Suprapubic skin (tissue), 3 donors: ENCODE measurements at regions not wholly inside any gene's neighbourhood (a gene's known extent, or its start where the extent isn't known, plus 50 kb on each side); places are given as distances from the start of the nearest gene placed in this dataset.

Experiments
- CTCF ChIP-seq, 2 donors: fragments of 200-600 bp in 1 of 2; fragments of 450-650 bp in 1 of 2; sonication (generic) in 1 of 2; IDR thresholded peaks; one replicate each; pipeline ENCODE4 v1.5.1; 2016 to 2019; ENCODE audit warnings: antibody characterized with exemption in 2 of 2, mild to moderate bottlenecking in 1 of 2, moderate library complexity in 1 of 2
- POLR2AphosphoS5 ChIP-seq, 3 donors: sonication (generic); formaldehyde crosslinking; IDR thresholded peaks; one replicate each; pipeline ENCODE4 v1.6.1; 2017; ENCODE audit warnings: antibody characterized with exemption in 3 of 3

GRCh38 chrX:149255860-149256259 lies 249.2 kb downstream of the IDS start:
- TF ChIP-seq CTCF (IDR thresholded peaks at IDR 0.05) (no peak), POLR2AphosphoS5 (IDR thresholded peaks at IDR 0.05) (no peak)
